KMS-11 (cell line): ENCODE measurements at regions not wholly inside any gene's neighbourhood (a gene's known extent, or its start where the extent isn't known, plus 50 kb on each side); places are given as distances from the start of the nearest gene placed in this dataset.

Source experiments
- H2AFZ ChIP-seq: fragments of 200-600 bp; sonication (generic); 2 replicates; pipeline ENCODE4 v1.6.1; 2016; ENCODE audit warnings: antibody characterized with exemption, mixed run types, low read depth
- H3K27ac ChIP-seq: fragments of 200-600 bp; sonication (generic); 2 replicates; pipeline ENCODE4 v1.6.1; 2016; ENCODE audit warnings: mild to moderate bottlenecking, mixed run types
- H3K27me3 ChIP-seq: fragments of 200-600 bp; sonication (generic); 2 replicates; pipeline ENCODE4 v1.6.1; 2017; ENCODE audit warnings: mild to moderate bottlenecking, low read depth, mixed run types, moderate library complexity; ENCODE audit not compliant: insufficient read depth
- H3K36me3 ChIP-seq: fragments of 200-600 bp; sonication (generic); 2 replicates; pipeline ENCODE4 v1.6.1; 2017; ENCODE audit warnings: mild to moderate bottlenecking, mixed run types; ENCODE audit not compliant: insufficient read depth
- H3K4me1 ChIP-seq: fragments of 200-600 bp; sonication (generic); 2 replicates; pipeline ENCODE4 v1.6.1; 2016; ENCODE audit warnings: mild to moderate bottlenecking, low read depth, mixed run types; ENCODE audit not compliant: poor library complexity, severe bottlenecking
- H3K4me2 ChIP-seq: fragments of 200-600 bp; sonication (generic); 2 replicates; pipeline ENCODE4 v1.7.0; 2016; ENCODE audit warnings: mild to moderate bottlenecking, mixed run types
- H3K4me3 ChIP-seq: fragments of 200-600 bp; sonication (generic); IDR thresholded peaks from 2 replicates; pipeline ENCODE4 v1.6.1; 2017; ENCODE audit warnings: low read depth, low read length, mixed read lengths; ENCODE audit not compliant: insufficient read depth
- H3K79me2 ChIP-seq: fragments of 200-600 bp; sonication (generic); 2 replicates; pipeline ENCODE4 v1.6.1; 2016; ENCODE audit warnings: low read depth, mixed run types; ENCODE audit not compliant: insufficient read depth
- H3K9ac ChIP-seq: fragments of 200-600 bp; sonication (generic); 2 replicates; pipeline ENCODE4 v1.6.1; 2016; ENCODE audit warnings: mild to moderate bottlenecking, mixed run types
- H4K20me1 ChIP-seq: fragments of 200-600 bp; sonication (generic); 2 replicates; pipeline ENCODE4 v1.6.1; 2016; ENCODE audit warnings: mild to moderate bottlenecking, mixed run types; ENCODE audit not compliant: insufficient read depth
- CTCF ChIP-seq: fragments of 200-600 bp; sonication (generic); conservative IDR thresholded peaks from 2 replicates; pipeline ENCODE4 v1.6.1; 2017; ENCODE audit warnings: low read depth, mild to moderate bottlenecking, antibody characterized with exemption, low read length, moderate library complexity, mixed read lengths

- no peak overlapping the region for H3K9ac ChIP-seq
- no peak overlapping the region for H3K27ac ChIP-seq
- H2AFZ ChIP-seq, result no peak overlapping the region
- H3K79me2 ChIP-seq, result no peaks in the 10 kb centered on the region
- no peaks in the 10 kb centered on the region for H3K27me3 ChIP-seq
- H4K20me1 ChIP-seq, result no peaks in the 10 kb centered on the region
- no peak for TF ChIP-seq CTCF
- H3K4me2 ChIP-seq, result no peak overlapping the region
- H3K4me1 ChIP-seq, result no peaks in the 10 kb centered on the region
- H3K36me3 ChIP-seq, result no peaks in the 10 kb centered on the region
- H3K4me3 ChIP-seq, result no peak overlapping the region
Observed at GRCh38 chrX:109830157-109830703, 97.2 kb upstream of the ACSL4 start.

DNA sequence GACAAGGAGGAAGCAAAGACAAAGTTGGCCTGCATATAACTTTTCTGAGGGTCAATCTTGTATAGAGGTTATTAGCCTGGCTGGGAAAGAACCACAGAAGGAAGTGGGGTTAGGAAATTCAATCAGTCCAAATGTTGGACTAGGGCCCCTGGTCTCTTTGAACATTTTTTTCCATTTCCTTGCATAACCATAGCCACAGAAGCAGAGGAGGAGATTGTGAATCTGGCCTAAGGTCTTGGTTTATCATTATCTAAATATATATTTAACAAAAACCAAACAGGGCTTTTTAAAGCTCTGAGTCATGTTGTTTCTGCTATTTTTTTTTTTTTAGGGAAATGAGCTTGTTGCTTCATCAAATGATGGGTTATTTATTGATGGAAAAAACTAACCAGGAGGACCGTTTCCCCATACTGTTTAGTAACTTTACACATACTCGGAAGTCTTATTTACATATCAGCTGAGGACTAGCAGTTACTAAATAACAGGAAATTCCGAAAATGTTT, 97.7 kb upstream of the ACSL4 start:
- H3K79me2 ChIP-seq, result no peaks in the 10 kb centered on the region
- H2AFZ ChIP-seq, result no peak overlapping the region
- H3K36me3 ChIP-seq, result no peaks in the 10 kb centered on the region
- H3K4me3 ChIP-seq, result no peak overlapping the region
- no peaks in the 10 kb centered on the region for H3K4me1 ChIP-seq
- no peak overlapping the region for H3K4me2 ChIP-seq
- no peaks in the 10 kb centered on the region for H4K20me1 ChIP-seq
- H3K27ac ChIP-seq, result no peak overlapping the region
- no peak overlapping the region for H3K9ac ChIP-seq
- TF ChIP-seq CTCF, result no peak
- no peaks in the 10 kb centered on the region for H3K27me3 ChIP-seq

DNA sequence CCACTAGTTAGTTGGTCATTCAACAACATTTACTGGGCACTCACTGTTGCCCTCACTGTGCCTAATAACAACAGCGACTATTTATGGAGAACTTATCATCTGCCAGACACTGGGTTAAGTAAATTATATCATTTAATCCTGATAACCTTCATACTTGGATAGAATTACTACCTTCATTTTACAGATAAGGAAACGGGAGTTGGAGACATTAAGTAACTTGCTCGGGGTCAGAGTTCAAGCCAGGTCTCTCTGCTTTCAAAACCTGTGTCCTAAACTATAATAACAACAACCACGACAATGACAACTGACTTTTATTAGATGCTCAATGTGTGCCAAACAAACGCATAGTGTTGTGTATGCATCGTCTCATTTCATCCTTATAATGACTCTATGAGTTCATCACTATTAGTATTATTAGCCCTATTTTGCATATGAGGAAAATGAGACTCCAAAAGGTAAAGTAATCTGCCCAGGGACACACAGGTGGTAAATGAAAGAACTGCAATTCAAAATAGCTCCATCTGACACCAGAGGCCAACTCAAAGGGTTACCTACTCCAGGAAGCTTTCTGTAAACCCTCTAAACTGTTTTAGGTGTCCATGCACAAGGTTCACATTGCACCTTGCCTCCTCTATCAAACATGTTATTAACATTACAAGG, 98.4 kb upstream of the ACSL4 start:
- no peak overlapping the region for H3K4me3 ChIP-seq
- H3K27ac ChIP-seq, result no peak overlapping the region
- no peaks in the 10 kb centered on the region for H3K4me1 ChIP-seq
- no peaks in the 10 kb centered on the region for H3K27me3 ChIP-seq
- H3K4me2 ChIP-seq, result no peak overlapping the region
- H3K36me3 ChIP-seq, result no peaks in the 10 kb centered on the region
- H3K79me2 ChIP-seq, result no peaks in the 10 kb centered on the region
- no peak overlapping the region for H3K9ac ChIP-seq
- no peaks in the 10 kb centered on the region for H4K20me1 ChIP-seq
- no peak overlapping the region for H2AFZ ChIP-seq
- no peak for TF ChIP-seq CTCF

DNA sequence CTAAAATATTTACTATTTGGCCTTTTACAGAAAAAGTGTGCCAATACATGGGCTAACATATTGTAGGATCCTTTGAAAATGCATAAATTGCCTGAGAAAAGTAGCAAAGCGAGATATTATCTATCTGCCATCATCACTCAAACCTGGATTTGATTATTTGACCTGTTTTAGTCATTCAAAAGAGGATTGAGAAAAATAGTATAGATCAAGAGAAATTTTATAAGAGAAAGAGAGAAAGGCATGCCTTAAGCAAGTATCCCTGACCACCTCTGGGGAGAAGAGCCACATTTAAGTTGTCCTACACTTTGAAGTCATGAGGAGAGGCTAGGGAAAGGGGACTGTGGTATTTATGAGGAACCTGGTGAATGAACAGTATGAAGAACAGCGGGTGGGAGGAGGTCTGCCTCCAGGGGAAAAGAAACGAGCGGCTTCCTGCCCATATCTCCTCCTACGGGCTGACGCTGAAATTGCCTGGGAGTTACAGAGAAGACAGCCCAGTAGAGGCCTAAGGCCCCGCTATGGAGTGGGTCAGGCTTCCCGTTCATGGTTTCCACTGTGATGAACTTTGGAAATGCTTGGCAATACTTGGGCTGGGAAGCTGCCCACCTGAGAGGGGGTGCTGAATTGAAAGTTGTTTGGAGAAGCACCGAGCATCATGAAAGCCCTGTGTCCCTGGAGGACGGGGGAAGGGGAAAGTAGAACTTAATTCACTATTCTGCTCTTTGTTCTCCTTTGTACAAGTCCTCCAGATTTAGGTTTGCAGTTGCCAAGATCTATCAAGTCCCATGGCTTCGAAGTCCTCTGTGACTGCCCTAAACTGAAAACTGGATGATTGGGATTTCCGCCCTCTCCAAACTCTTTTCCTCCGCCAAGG, 106.9 kb upstream of the ACSL4 start:
- Histone ChIP-seq H3K36me3 (no peaks in the 10 kb centered on the region), H3K4me2 (no peak overlapping the region), H3K79me2 (no peaks in the 10 kb centered on the region), H3K27ac (no peak overlapping the region), H3K27me3 (no peaks in the 10 kb centered on the region), H3K4me1 (no peaks in the 10 kb centered on the region), H3K4me3 (no peak overlapping the region), H4K20me1 (no peaks in the 10 kb centered on the region), H3K9ac (no peak overlapping the region), H2AFZ (no peak overlapping the region)
- TF ChIP-seq CTCF, result no peak
